Astrocyte of the cerebellum (primary cell): ENCODE measurements at regions not wholly inside any gene's neighbourhood (a gene's known extent, or its start where the extent isn't known, plus 50 kb on each side); places are given as distances from the start of the nearest gene placed in this dataset.

Experiments
- DNase-seq: peaks from one replicate; pipeline ENCODE4 v3.0.0-alpha.2; 2011; ENCODE audit warnings: low read depth
- H3K4me3 ChIP-seq: 2 replicates; pipeline ENCODE4 v1.5.1; 2011; ENCODE audit warnings: mild to moderate bottlenecking, low read depth, low read length, moderate library complexity
- in situ Hi-C: cut with HindIII; loops from 2 replicates; pipeline ENCODE4 v1.10.0; 2017; ENCODE audit warnings: low sequenced_read_pairs
- TF ChIP-seq, protein P1 (sequence below): IDR thresholded peaks from 2 replicates; pipeline ENCODE4 v1.5.1; 2012; ENCODE audit warnings: low read length, low read depth, moderate library complexity, mild to moderate bottlenecking; ENCODE audit errors: missing control alignments

- TF ChIP-seq, protein P1, sequence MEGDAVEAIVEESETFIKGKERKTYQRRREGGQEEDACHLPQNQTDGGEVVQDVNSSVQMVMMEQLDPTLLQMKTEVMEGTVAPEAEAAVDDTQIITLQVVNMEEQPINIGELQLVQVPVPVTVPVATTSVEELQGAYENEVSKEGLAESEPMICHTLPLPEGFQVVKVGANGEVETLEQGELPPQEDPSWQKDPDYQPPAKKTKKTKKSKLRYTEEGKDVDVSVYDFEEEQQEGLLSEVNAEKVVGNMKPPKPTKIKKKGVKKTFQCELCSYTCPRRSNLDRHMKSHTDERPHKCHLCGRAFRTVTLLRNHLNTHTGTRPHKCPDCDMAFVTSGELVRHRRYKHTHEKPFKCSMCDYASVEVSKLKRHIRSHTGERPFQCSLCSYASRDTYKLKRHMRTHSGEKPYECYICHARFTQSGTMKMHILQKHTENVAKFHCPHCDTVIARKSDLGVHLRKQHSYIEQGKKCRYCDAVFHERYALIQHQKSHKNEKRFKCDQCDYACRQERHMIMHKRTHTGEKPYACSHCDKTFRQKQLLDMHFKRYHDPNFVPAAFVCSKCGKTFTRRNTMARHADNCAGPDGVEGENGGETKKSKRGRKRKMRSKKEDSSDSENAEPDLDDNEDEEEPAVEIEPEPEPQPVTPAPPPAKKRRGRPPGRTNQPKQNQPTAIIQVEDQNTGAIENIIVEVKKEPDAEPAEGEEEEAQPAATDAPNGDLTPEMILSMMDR, result no peak
- H3K4me3 ChIP-seq, result no peak overlapping the region
- no peak for DNase-seq
- in situ Hi-C loops, result no loop called here
These were observed 70.0 kb downstream of the MZT1 start for GRCh38 chr13:72657379-72657778.

- no peak for DNase-seq
- no peak overlapping the region for H3K4me3 ChIP-seq
- TF ChIP-seq, protein P1, result no peak
- in situ Hi-C loops, result no loop called here
These were observed 71.1 kb downstream of the MZT1 start for GRCh38 chr13:72656357-72656756.

- TF ChIP-seq, protein P1, result no peak
- no peak for DNase-seq
- H3K4me3 ChIP-seq, result no peak overlapping the region
- in situ Hi-C loops, result no loop called here
These were observed 73.9 kb downstream of the MZT1 start for GRCh38 chr13:72653506-72653905.

- TF ChIP-seq, protein P1, result no peak
- in situ Hi-C loops, result no loop called here
- DNase-seq, result peak; percentile 42
- H3K4me3 ChIP-seq, result no peak overlapping the region
These were observed 74.7 kb downstream of the MZT1 start for GRCh38 chr13:72652681-72653080.

- in situ Hi-C loops, result no loop called here
- no peak for DNase-seq
- TF ChIP-seq, protein P1, result peak; percentile 50
These were observed 76.3 kb downstream of the MZT1 start for GRCh38 chr13:72651144-72651543.

DNA sequence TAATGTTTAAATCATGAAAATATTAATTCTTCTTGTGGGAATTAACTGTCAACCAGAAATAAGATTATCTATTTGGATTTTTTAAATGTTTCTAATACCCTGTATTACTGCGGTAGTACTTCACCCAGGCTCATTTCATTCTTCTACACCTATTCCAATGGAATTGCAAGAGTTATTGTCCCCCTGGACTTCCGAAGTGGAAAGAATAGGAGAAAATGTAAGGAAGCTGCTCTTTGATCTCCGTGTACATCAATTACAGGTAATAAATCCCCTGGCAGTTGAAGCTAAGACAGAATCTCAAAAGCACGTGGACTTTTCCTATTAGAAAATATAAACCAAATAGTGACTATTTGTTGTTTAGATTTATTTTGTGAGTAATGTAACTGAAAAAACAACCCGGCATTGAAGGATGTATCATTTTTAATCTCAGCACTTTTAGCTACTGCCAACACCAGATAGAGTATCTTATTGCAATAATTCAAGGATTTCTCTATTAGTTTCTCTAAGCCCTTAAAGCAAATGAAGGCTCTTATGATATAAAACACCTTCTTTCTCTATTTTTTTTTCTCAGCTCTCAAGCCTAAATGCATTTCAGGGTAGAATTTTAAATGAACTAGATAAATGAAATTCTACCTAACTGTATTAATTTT is 77.3 kb downstream of the MZT1 start:
- no peak for DNase-seq
- H3K4me3 ChIP-seq, result no peak overlapping the region
- TF ChIP-seq, protein P1, result no peak
- in situ Hi-C loops, result no loop called here

More at GRCh38 chr13:72651144-72651543, 76.3 kb downstream of the MZT1 start:
- no peak overlapping the region for H3K4me3 ChIP-seq
